MCF 10A (cell line): ENCODE measurements at regions not wholly inside any gene's neighbourhood (a gene's known extent, or its start where the extent isn't known, plus 50 kb on each side); places are given as distances from the start of the nearest gene placed in this dataset.

Source experiments
- BruUV-seq: library from RNA; stranded (reverse); fragments of 400-500 nt; replicated peaks from 2 replicates; lab custom pipeline; 2021; lab: Mats Ljungman, UMichigan
- CTCF ChIA-PET: fragments of 300-600 bp; sonication (Branson Sonifier 250); formaldehyde crosslinking; extraction: SDS; loops from one replicate; lab custom pipeline; 2021; ENCODE audit warnings: antibody characterized with exemption, inconsistent platforms; lab: Yijun Ruan, JAX
- POLR2A ChIA-PET: fragments of 300-600, 350-650 bp; sonication (Branson Sonifier 250); formaldehyde crosslinking; extraction: SDS; loops from one replicate; lab custom pipeline; 2020; ENCODE audit warnings: antibody characterized with exemption, inconsistent platforms; lab: Yijun Ruan, JAX
- DNase-seq: peaks from one replicate; pipeline ENCODE4 v3.0.0-alpha.2; 2018; ENCODE audit not compliant: unreplicated experiment
- H3K27ac Mint-ChIP-seq: one replicate; pipeline ENCODE4 v1.8.0; 2022; ENCODE audit warnings: mild to moderate bottlenecking, low read depth, mixed read lengths; ENCODE audit not compliant: unreplicated experiment
- H3K27me3 Mint-ChIP-seq: one replicate; pipeline ENCODE4 v1.8.0; 2022; ENCODE audit warnings: mixed read lengths; ENCODE audit not compliant: insufficient read depth, unreplicated experiment
- H3K36me3 Mint-ChIP-seq: one replicate; pipeline ENCODE4 v1.8.0; 2022; ENCODE audit warnings: mild to moderate bottlenecking, moderate library complexity, mixed read lengths; ENCODE audit not compliant: insufficient read depth, unreplicated experiment
- H3K4me1 Mint-ChIP-seq: one replicate; pipeline ENCODE4 v1.8.0; 2022; ENCODE audit warnings: mixed read lengths; ENCODE audit not compliant: insufficient read depth, unreplicated experiment
- H3K4me3 Mint-ChIP-seq: one replicate; pipeline ENCODE4 v1.8.0; 2022; ENCODE audit warnings: mild to moderate bottlenecking, moderate library complexity, mixed read lengths; ENCODE audit not compliant: unreplicated experiment
- H3K9me3 Mint-ChIP-seq: one replicate; pipeline ENCODE4 v1.8.0; 2022; ENCODE audit warnings: mixed read lengths; ENCODE audit not compliant: unreplicated experiment
- intact Hi-C: fragments of 100-400 bp; cut with micrococcal nuclease; formaldehyde crosslinking; loops from 2 replicates; pipeline ENCODE4 v1.14.1; 2022
- TF ChIP-seq, protein P1 (sequence below): fragments of 200-600 bp; IDR thresholded peaks from one replicate; pipeline ENCODE4 v1.8.0; 2022; ENCODE audit warnings: antibody characterized with exemption, mild to moderate bottlenecking; ENCODE audit not compliant: unreplicated experiment

DNA sequence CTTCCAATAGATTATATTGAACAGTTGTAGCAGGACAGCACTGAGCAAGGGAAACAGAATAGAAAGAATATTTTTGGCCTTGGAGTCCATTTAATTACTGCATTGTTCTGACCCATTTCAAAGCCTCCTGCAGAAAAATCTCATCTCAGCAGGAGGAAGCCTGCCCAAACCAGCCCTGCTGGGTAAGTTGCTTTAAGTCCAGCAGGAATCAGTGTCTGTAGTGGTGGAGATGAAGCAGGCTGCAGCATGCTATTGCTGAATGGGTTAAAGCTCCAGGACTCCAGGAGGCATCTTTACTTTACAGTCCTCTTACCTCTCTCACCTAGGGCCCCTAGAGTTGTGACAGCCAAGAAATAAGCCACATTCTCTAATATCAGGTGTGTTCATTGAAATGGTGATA is 380.3 kb upstream of the THBS1 start:
- ChIA-PET POLR2A (interaction anchor here (1.6 to 1.7 kb wide), 2 partner anchors 17 to 22 kb away, joined by 3 to 4 read pairs; no protein-coding TSS in a partner anchor), CTCF (interaction anchor here (0.6 to 0.9 kb wide), 3 partner anchors 8 to 485 kb away, joined by 3 to 5 read pairs (median 3); no protein-coding TSS in a partner anchor)
- Mint-ChIP-seq H3K4me1 (peaks cover 57% of the 10 kb centered on the region), H3K4me3 (no peak overlapping the region), H3K27ac (no peak overlapping the region), H3K9me3 (no peaks in the 10 kb centered on the region), H3K36me3 (no peaks in the 10 kb centered on the region), H3K27me3 (no peaks in the 10 kb centered on the region)
- BruUV-seq: no TSS peak
- no peak for DNase-seq
- TF ChIP-seq, protein P1, sequence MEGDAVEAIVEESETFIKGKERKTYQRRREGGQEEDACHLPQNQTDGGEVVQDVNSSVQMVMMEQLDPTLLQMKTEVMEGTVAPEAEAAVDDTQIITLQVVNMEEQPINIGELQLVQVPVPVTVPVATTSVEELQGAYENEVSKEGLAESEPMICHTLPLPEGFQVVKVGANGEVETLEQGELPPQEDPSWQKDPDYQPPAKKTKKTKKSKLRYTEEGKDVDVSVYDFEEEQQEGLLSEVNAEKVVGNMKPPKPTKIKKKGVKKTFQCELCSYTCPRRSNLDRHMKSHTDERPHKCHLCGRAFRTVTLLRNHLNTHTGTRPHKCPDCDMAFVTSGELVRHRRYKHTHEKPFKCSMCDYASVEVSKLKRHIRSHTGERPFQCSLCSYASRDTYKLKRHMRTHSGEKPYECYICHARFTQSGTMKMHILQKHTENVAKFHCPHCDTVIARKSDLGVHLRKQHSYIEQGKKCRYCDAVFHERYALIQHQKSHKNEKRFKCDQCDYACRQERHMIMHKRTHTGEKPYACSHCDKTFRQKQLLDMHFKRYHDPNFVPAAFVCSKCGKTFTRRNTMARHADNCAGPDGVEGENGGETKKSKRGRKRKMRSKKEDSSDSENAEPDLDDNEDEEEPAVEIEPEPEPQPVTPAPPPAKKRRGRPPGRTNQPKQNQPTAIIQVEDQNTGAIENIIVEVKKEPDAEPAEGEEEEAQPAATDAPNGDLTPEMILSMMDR: no peak
- intact Hi-C loops: no loop called here

DNA sequence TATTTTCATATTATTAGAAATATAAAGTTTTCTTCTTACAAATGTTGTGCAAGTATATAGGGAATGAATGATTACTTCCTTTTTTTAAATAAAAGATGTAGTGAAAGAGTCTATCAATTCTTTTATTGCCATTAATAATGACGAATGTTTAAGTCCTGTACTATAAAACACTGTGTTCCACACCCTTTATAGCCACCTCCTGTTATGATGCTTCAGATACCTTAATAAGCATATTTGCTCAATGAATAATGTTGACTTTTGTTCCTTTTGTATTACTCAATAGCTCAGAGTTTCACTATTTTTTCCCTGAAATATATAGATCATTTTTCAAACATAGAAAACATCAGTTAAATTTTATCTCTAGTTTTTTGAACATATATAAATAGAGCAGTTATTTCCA is 378.2 kb upstream of the THBS1 start:
- no peaks in the 10 kb centered on the region for H3K27me3 Mint-ChIP-seq
- no peak overlapping the region for H3K4me3 Mint-ChIP-seq
- BruUV-seq: no TSS peak
- intact Hi-C loops: no loop called here
- DNase-seq: peak; percentile 43
- CTCF ChIA-PET: interaction anchor here (1.0 to 1.5 kb wide), 3 partner anchors 25 to 377 kb away, joined by 3 to 13 read pairs (median 4); partner anchors contain the start of gene THBS1
- POLR2A ChIA-PET: interaction anchor here (0.6 to 3.3 kb wide), 8 partner anchors 9 to 379 kb away, joined by 3 to 17 read pairs (median 4); partner anchors contain the start of gene THBS1
- TF ChIP-seq, protein P1: no peak
- H3K27ac Mint-ChIP-seq: peak overlapping the region; percentile 93
- no peaks in the 10 kb centered on the region for H3K36me3 Mint-ChIP-seq
- H3K9me3 Mint-ChIP-seq: no peaks in the 10 kb centered on the region
- H3K4me1 Mint-ChIP-seq: peaks cover 54% of the 10 kb centered on the region

DNA sequence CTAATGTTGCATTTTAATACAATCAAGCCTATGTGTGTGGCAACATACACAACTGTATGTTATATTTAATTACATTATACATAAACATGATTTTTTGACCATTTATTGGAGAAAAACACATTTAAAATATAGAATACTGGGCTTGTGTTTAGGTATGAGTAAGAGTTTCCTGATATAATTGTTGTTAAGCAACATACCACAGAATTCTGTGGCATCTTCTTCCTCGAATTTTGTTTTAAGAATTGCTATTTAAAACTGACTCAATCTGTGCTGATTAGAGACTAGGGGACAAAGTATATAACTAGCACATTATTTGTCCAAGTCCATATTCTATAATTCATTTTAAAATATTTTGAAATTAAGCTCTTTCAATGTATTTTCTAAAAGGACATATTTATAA is 376.8 kb upstream of the THBS1 start:
- no peak for DNase-seq
- no peaks in the 10 kb centered on the region for H3K27me3 Mint-ChIP-seq
- intact Hi-C loops: no loop called here
- no peak overlapping the region for H3K4me3 Mint-ChIP-seq
- H3K4me1 Mint-ChIP-seq: peaks cover 44% of the 10 kb centered on the region
- POLR2A ChIA-PET: interaction anchor here (1.1 to 3.3 kb wide), 5 partner anchors 8 to 377 kb away, joined by 3 to 17 read pairs (median 4); partner anchors contain the start of gene THBS1
- CTCF ChIA-PET: interaction anchor here (1.4 kb wide), 1 partner anchor 32 kb away, joined by 5 read pairs; no protein-coding TSS in a partner anchor
- H3K9me3 Mint-ChIP-seq: no peaks in the 10 kb centered on the region
- H3K27ac Mint-ChIP-seq: no peak overlapping the region
- TF ChIP-seq, protein P1: no peak
- no peaks in the 10 kb centered on the region for H3K36me3 Mint-ChIP-seq
- BruUV-seq: no TSS peak

DNA sequence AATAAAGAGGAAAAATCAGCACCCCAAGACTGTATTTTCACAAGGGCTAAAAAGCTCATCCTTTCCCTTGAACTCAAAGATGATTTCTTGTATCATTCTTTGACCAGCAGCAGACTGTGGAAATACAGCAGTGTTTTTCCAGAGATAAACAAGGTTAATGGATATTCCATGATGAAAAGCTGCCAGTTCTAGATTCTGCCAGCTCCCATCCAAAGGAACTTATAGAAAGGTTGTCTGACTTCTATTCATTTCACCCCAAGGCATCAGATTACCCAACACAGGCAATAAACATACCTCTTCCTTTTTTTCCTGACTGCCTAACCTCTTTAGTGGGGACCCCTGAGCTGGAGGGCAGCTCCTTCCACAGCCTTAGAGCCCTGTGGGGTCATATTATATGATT is 375.8 kb upstream of the THBS1 start:
- POLR2A ChIA-PET: interaction anchor here (1.0 to 3.3 kb wide), 3 partner anchors 13 to 21 kb away, joined by 3 to 17 read pairs (median 3); no protein-coding TSS in a partner anchor
- Mint-ChIP-seq H3K36me3 (no peaks in the 10 kb centered on the region), H3K27ac (no peak overlapping the region), H3K4me3 (no peak overlapping the region), H3K27me3 (no peaks in the 10 kb centered on the region), H3K9me3 (peaks cover under 1% of the 10 kb centered on the region), H3K4me1 (peaks cover 38% of the 10 kb centered on the region)
- intact Hi-C loops: no loop called here
- TF ChIP-seq, protein P1: no peak
- peak; percentile 51 for DNase-seq
- CTCF ChIA-PET: interaction anchor here (0.6 to 1.4 kb wide), 8 partner anchors 21 to 949 kb away, joined by 3 to 5 read pairs (median 3); no protein-coding TSS in a partner anchor
- BruUV-seq: no TSS peak
